CD4-positive, alpha-beta T cell treated with Interferon gamma for 1 hour (primary cell): ENCODE measurements at regions not wholly inside any gene's neighbourhood (a gene's known extent, or its start where the extent isn't known, plus 50 kb on each side); places are given as distances from the start of the nearest gene placed in this dataset.

Experiments used
- DNase-seq: peaks from one replicate; pipeline ENCODE4 v3.0.0-alpha.2; 2020

DNA sequence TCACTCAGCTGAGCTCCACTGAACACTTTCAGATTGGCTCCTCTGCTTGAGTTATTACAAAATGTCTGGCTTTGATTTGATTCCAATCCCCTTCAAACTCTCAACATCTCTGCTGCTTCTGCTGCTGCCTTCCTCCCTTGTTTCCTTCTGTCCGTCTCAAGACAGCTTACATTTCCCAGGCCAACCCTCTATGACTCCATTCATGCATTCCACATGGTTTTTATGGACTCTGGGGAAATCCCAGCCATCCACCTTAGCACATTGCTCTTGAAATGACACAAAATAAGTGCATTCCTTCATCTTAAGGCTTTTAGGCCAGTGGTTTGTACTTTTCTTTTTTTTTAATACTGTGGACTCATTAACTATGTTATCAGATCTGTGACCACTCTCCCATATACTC is 68.5 kb upstream of the TMEM164 start:
- no peak for DNase-seq

DNA sequence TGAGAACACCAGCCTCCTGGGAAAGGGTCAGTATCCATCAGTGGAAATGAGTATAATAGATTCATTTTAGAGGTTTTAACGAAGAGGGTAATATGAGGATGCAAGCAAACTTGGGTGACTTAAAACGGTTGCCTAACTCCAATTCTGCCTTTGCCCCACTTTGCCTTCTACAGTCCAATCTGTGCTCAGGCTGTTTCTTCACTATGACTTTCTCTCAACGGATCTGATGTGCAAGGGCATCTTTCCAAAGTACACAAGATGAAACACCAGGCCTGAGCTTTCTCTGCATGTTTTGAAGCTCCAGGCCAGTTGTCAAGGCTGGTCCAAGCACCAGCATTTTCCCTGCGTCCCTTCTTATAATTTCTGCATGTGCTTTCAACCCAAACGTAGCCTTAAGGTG is 68.0 kb upstream of the TMEM164 start:
- no peak for DNase-seq

DNA sequence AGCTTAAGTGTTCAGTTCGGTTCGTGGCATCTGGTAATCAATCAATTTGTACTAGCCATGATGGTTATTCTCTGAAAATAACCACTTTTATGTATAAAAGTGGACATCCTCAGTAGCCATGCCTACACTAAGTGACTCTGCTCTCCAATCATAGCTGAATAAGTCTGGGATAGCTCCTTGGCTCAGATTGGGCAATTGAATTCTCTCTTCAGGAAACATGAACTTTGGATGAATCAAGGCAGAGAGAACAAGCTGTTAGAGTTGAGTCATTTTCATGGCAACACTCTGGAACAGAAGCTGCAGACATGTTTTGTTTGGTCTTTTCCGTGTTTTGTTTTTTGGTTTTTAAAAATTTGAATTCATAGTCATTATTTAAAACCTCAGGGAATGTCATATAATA is 66.8 kb upstream of the TMEM164 start:
- DNase-seq: no peak

GRCh38 chrX:109936598-109936997 is 66.3 kb upstream of the TMEM164 start:
- no peak for DNase-seq

GRCh38 chrX:109939498-109939897 is 63.4 kb upstream of the TMEM164 start:
- DNase-seq: no peak

- DNase-seq: no peak
These were observed 62.5 kb upstream of the TMEM164 start for GRCh38 chrX:109940411-109940810.

- DNase-seq: no peak
These were observed 59.7 kb upstream of the TMEM164 start for GRCh38 chrX:109943092-109943739.

GRCh38 chrX:109943740-109944092 is 59.2 kb upstream of the TMEM164 start:
- no peak for DNase-seq

GRCh38 chrX:109952050-109952449 is 50.9 kb upstream of the TMEM164 start:
- DNase-seq: no peak

GRCh38 chrX:109952985-109953905 is 49.7 kb upstream of the TMEM164 start:
- DNase-seq: no peak
